IMR-90 (cell line): ENCODE measurements at regions not wholly inside any gene's neighbourhood (a gene's known extent, or its start where the extent isn't known, plus 50 kb on each side); places are given as distances from the start of the nearest gene placed in this dataset.
A peak's percentile ranks its signal among the peaks of the same experiment; 100 is the strongest.

ENCODE experiments used
- ATAC-seq: fragments of 200-7000 bp; cut with Tn5 transposase; 2 replicates; pipeline ENCODE4 v1.9.1; 2020; ENCODE audit warnings: low read depth, mild to moderate bottlenecking, moderate library complexity
- BruUV-seq: library from RNA; stranded (reverse); fragments of 400-500 nt; replicated peaks from 2 replicates; lab custom pipeline; 2021; lab: Mats Ljungman, UMichigan
- CTCF ChIA-PET: fragments of 300-600 bp; formaldehyde crosslinking; extraction: SDS; loops from one replicate; lab custom pipeline; 2021; ENCODE audit warnings: antibody characterized with exemption; lab: Yijun Ruan, JAX
- POLR2A ChIA-PET: fragments of 300-600 bp; sonication (Branson Sonifier 250); formaldehyde crosslinking; loops from one replicate; lab custom pipeline; 2022; ENCODE audit warnings: antibody characterized with exemption; ENCODE audit not compliant: unreplicated experiment; lab: Charles Lee
- DNase-seq: peaks from one replicate; pipeline ENCODE4 v3.0.0; 2013
- H2AFZ ChIP-seq: replicated peaks from 2 replicates; pipeline ENCODE3; 2013; ENCODE audit warnings: low read length, mild to moderate bottlenecking; ENCODE audit not compliant: poor library complexity
- H2AK5ac ChIP-seq: 2 replicates; pipeline ENCODE4 v1.6.1; 2013; ENCODE audit warnings: low read depth, low read length, inconsistent platforms
- H2AK9ac ChIP-seq: replicated peaks from 2 replicates; pipeline ENCODE3; 2013; ENCODE audit warnings: mild to moderate bottlenecking, low read depth, low read length, moderate library complexity; ENCODE audit not compliant: poor library complexity
- H2BK120ac ChIP-seq: 2 replicates; pipeline ENCODE4 v1.6.1; 2013; ENCODE audit warnings: low read depth, low read length, inconsistent platforms
- H2BK15ac ChIP-seq: 3 replicates; pipeline ENCODE4 v1.6.1; 2013; ENCODE audit warnings: low read depth, low read length, inconsistent platforms
- H2BK20ac ChIP-seq: 2 replicates; pipeline ENCODE4 v1.6.1; 2013; ENCODE audit warnings: low read depth, mild to moderate bottlenecking, inconsistent platforms, low read length, moderate library complexity
- H2BK5ac ChIP-seq: 2 replicates; pipeline ENCODE4 v1.6.1; 2013; ENCODE audit warnings: mild to moderate bottlenecking, low read depth, low read length, inconsistent platforms; ENCODE audit not compliant: poor library complexity, severe bottlenecking
- H3K14ac ChIP-seq: replicated peaks from 2 replicates; pipeline ENCODE4 v1.6.1; 2013; ENCODE audit warnings: low read depth, low read length, inconsistent platforms
- H3K18ac ChIP-seq: 2 replicates; pipeline ENCODE4 v1.6.1; 2013; ENCODE audit warnings: low read depth, low read length, control low read depth
- H3K23ac ChIP-seq: 2 replicates; pipeline ENCODE4 v1.6.1; 2013; ENCODE audit warnings: low read depth, low read length, inconsistent platforms
- H3K27ac ChIP-seq: 2 replicates; pipeline ENCODE4 v1.5.1; 2013; ENCODE audit warnings: mild to moderate bottlenecking, control low read depth, low read length; ENCODE audit not compliant: insufficient read depth
- H3K27me3 ChIP-seq: 2 replicates; pipeline ENCODE4 v1.6.1; 2013; ENCODE audit warnings: low read length; ENCODE audit not compliant: control insufficient read depth, insufficient read depth
- H3K36me3 ChIP-seq: 2 replicates; pipeline ENCODE4 v1.6.1; 2013; ENCODE audit warnings: low read length, mixed read lengths; ENCODE audit not compliant: control insufficient read depth, insufficient read depth
- H3K4ac ChIP-seq: 2 replicates; pipeline ENCODE4 v1.6.1; 2013; ENCODE audit warnings: low read depth, low read length, inconsistent platforms
- H3K4me1 ChIP-seq: 2 replicates; pipeline ENCODE4 v1.6.1; 2013; ENCODE audit warnings: low read length, mixed read lengths; ENCODE audit not compliant: control insufficient read depth, insufficient read depth
- H3K4me2 ChIP-seq: 2 replicates; pipeline ENCODE4 v1.6.1; 2013; ENCODE audit warnings: low read depth, mild to moderate bottlenecking, control low read depth, low read length, moderate library complexity
- H3K4me3 ChIP-seq: 2 replicates; pipeline ENCODE4 v1.5.1; 2013; ENCODE audit warnings: low read depth, mild to moderate bottlenecking, control low read depth, low read length, moderate library complexity; ENCODE audit not compliant: insufficient read depth
- H3K56ac ChIP-seq: 2 replicates; pipeline ENCODE4 v1.6.1; 2013; ENCODE audit warnings: low read length, inconsistent platforms; ENCODE audit not compliant: insufficient read depth; ENCODE audit errors: extremely low read depth
- H3K79me1 ChIP-seq, 2 experiments: 2 replicates each; pipeline ENCODE4 v1.6.1; 2013; ENCODE audit warnings: low read length in 2 of 2, inconsistent platforms in 1 of 2, low read depth in 1 of 2
- H3K9ac ChIP-seq: 2 replicates; pipeline ENCODE4 v1.6.1; 2013; ENCODE audit warnings: low read depth, low read length, control low read depth
- H3K9me1 ChIP-seq: 2 replicates; pipeline ENCODE4 v1.6.1; 2013; ENCODE audit warnings: low read length, inconsistent platforms; ENCODE audit not compliant: insufficient read depth
- H3K9me3 ChIP-seq: 2 replicates; pipeline ENCODE4 v1.6.1; 2013; ENCODE audit warnings: low read length; ENCODE audit not compliant: control insufficient read depth, insufficient read depth
- H4K20me1 ChIP-seq: 2 replicates; pipeline ENCODE4 v1.6.1; 2013; ENCODE audit warnings: low read length, inconsistent platforms; ENCODE audit not compliant: insufficient read depth
- H4K5ac ChIP-seq: 2 replicates; pipeline ENCODE4 v1.6.1; 2013; ENCODE audit warnings: mild to moderate bottlenecking, low read depth, low read length, control low read depth
- H4K8ac ChIP-seq, 2 experiments: 2 replicates each; pipeline ENCODE4 v1.6.1; 2013; ENCODE audit warnings: low read depth in 2 of 2, low read length in 2 of 2, control low read depth in 1 of 2, inconsistent platforms in 1 of 2
- H4K91ac ChIP-seq: 2 replicates; pipeline ENCODE4 v1.6.1; 2013; ENCODE audit warnings: low read depth, low read length, inconsistent platforms; ENCODE audit not compliant: insufficient read depth
- BHLHE40 ChIP-seq: fragments of 150-350 bp; IDR thresholded peaks from 2 replicates; pipeline ENCODE4 v1.6.1; 2016; ENCODE audit warnings: mild to moderate bottlenecking, low read depth, low read length
- CEBPB ChIP-seq: IDR thresholded peaks from 2 replicates; pipeline ENCODE4 v1.6.1; 2012; ENCODE audit warnings: low read depth, low read length, improper control_type of control experiment
- FOS ChIP-seq: fragments of 150-350 bp; IDR thresholded peaks from 2 replicates; pipeline ENCODE4 v1.6.1; 2016; ENCODE audit warnings: low read depth, low read length
- MAFK ChIP-seq: IDR thresholded peaks from 2 replicates; pipeline ENCODE4 v1.6.1; 2012; ENCODE audit warnings: low read depth, low read length, improper control_type of control experiment
- MAZ ChIP-seq: IDR thresholded peaks from 2 replicates; pipeline ENCODE4 v1.6.1; 2012; ENCODE audit warnings: low read depth, mild to moderate bottlenecking, low read length, improper control_type of control experiment, moderate library complexity, borderline replicate concordance
- MXI1 ChIP-seq: IDR thresholded peaks from 2 replicates; pipeline ENCODE4 v1.6.1; 2012; ENCODE audit warnings: low read depth, mild to moderate bottlenecking, low read length, moderate library complexity, borderline replicate concordance
- NFE2L2 ChIP-seq: fragments of 150-350 bp; IDR thresholded peaks from 2 replicates; pipeline ENCODE4 v1.6.1; 2016; ENCODE audit warnings: low read depth, mild to moderate bottlenecking, low read length
- RAD21 ChIP-seq: IDR thresholded peaks from 2 replicates; pipeline ENCODE4 v1.6.1; 2012; ENCODE audit warnings: low read length, improper control_type of control experiment
- RCOR1 ChIP-seq: IDR thresholded peaks from 2 replicates; pipeline ENCODE4 v1.6.1; 2012; ENCODE audit warnings: mild to moderate bottlenecking, low read length, improper control_type of control experiment; ENCODE audit not compliant: insufficient replicate concordance
- RFX5 ChIP-seq: IDR thresholded peaks from 2 replicates; pipeline ENCODE4 v1.8.0; 2012; ENCODE audit warnings: low read depth, mild to moderate bottlenecking, low read length, moderate library complexity
- SMC3 ChIP-seq: fragments of 150-350 bp; IDR thresholded peaks from 2 replicates; pipeline ENCODE4 v1.6.1; 2016; ENCODE audit warnings: low read depth, mild to moderate bottlenecking, antibody characterized with exemption, low read length, moderate library complexity
- WGBS, 2 experiments: methylation state at CpG; one replicate each; pipeline versions ENCODE4 v1.1.5 to v1.1.7; 2013; ENCODE audit warnings: missing lambda C conversion rate in 2 of 2; ENCODE audit not compliant: insufficient read length in 1 of 2; ENCODE audit errors: extremely low coverage in 2 of 2; 5-methylcytosine and 5-hydroxymethylcytosine counted together
- dilution Hi-C: fragments of 300-500 bp; cut with HindIII; formaldehyde crosslinking; loops from one replicate; pipeline ENCODE4 v1.14.3; 2018; ENCODE audit warnings: low sequenced_read_pairs; ENCODE audit not compliant: unreplicated experiment
- in situ Hi-C: fragments of 300-500 bp; cut with MboI; formaldehyde crosslinking; loops from 3 replicates; pipeline ENCODE4 v1.14.3; 2019; ENCODE audit warnings: low sequenced_read_pairs, inconsistent platforms, mixed read lengths
- intact Hi-C: fragments of 100-400 bp; cut with micrococcal nuclease; formaldehyde crosslinking; loops from 2 replicates; pipeline ENCODE4 v1.10.0; 2022
- TF ChIP-seq, protein P1 (sequence below): fragments of 150-350 bp; IDR thresholded peaks from 2 replicates; pipeline ENCODE4 v1.6.1; 2016; ENCODE audit warnings: low read depth, mild to moderate bottlenecking, low read length, moderate library complexity, borderline replicate concordance
- TF ChIP-seq, protein P2 (sequence below): fragments of 150-350 bp; IDR thresholded peaks from 2 replicates; pipeline ENCODE4 v1.6.1; 2017; ENCODE audit warnings: mild to moderate bottlenecking, antibody characterized with exemption, low read length, low read depth
- TF ChIP-seq, protein P3 (sequence below): conservative IDR thresholded peaks from 2 replicates; pipeline ENCODE4 v1.5.1; 2012; ENCODE audit warnings: mild to moderate bottlenecking, low read depth, low read length, improper control_type of control experiment

DNA sequence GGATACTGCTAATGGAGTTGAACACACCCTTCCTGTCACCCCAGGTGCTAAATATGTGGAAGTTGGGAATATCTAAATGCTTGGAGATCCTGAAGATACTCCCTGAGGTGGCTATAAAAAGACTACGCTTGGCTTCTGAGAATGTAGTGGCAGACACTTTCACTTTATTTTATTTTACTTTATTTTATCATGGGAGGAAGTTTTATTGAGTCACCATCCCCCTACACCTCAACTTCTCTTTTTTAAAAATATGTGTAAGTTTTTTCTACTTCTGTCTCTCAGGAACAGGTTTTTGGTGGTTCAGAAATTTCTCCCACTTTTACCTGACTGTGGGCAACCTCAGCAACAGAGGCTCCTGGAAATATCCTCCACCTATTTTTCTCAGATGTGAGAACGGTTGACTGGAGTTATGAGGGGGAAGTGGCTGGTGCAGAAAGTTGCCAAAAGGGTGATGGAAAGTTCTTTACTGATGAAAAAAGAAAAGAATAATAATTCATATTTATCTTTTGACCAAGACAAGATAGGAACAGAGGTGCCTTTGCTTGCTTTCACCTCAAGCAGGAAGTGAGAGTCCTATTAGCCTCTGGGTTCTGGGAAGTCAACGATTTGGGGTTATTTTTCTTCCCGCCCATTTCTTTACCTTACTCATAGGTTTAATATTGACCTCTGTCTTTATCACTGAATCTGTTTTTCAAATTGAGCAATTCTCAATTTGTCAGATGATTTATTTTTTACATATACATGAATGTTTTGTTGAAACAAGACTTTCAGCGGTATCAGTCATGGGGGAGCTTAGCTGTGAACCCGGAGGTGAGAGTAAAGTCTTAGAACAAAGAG lies 103.6 kb downstream of the AHR start:
- H2AFZ ChIP-seq: no peak overlapping the region
- no peak for DNase-seq
- no peak overlapping the region for H3K9ac ChIP-seq
- H3K27ac ChIP-seq: no peak overlapping the region
- no peak overlapping the region for H3K4me2 ChIP-seq
- no peak overlapping the region for H4K91ac ChIP-seq
- H2BK5ac ChIP-seq: no peak overlapping the region
- CTCF ChIA-PET: no interaction called here
- no peak overlapping the region for H2AK9ac ChIP-seq
- H2BK15ac ChIP-seq: 0 out of 3 replicates have a peak overlapping the region, but pooled peaks have one; percentile 64
- no peak overlapping the region for H3K18ac ChIP-seq
- no peak overlapping the region for H4K8ac ChIP-seq
- no peak overlapping the region for H3K4me3 ChIP-seq
- H2BK20ac ChIP-seq: no peak overlapping the region
- in situ Hi-C loops (no loop called here), intact Hi-C loops (no loop called here), dilution Hi-C loops (no loop called here)
- H3K14ac ChIP-seq: no peak overlapping the region
- no peaks in the 10 kb centered on the region for H3K36me3 ChIP-seq
- H2AK5ac ChIP-seq: no peak overlapping the region
- no peaks in the 10 kb centered on the region for H3K9me3 ChIP-seq
- ATAC-seq: no peak
- H3K27me3 ChIP-seq: no peaks in the 10 kb centered on the region
- no peak overlapping the region for H2BK120ac ChIP-seq
- WGBS, 2 experiments: no CpG with 5 or more reads among the region's 6 CpGs
- no peaks in the 10 kb centered on the region for H4K20me1 ChIP-seq
- peaks cover 10% of the 10 kb centered on the region for H3K4me1 ChIP-seq
- H3K9me1 ChIP-seq: no peaks in the 10 kb centered on the region
- POLR2A ChIA-PET: no interaction called here
- no peak for TF ChIP-seq MXI1
- TF ChIP-seq, protein P1, sequence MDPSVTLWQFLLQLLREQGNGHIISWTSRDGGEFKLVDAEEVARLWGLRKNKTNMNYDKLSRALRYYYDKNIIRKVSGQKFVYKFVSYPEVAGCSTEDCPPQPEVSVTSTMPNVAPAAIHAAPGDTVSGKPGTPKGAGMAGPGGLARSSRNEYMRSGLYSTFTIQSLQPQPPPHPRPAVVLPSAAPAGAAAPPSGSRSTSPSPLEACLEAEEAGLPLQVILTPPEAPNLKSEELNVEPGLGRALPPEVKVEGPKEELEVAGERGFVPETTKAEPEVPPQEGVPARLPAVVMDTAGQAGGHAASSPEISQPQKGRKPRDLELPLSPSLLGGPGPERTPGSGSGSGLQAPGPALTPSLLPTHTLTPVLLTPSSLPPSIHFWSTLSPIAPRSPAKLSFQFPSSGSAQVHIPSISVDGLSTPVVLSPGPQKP: no peak
- no peak for TF ChIP-seq RFX5
- TF ChIP-seq SMC3: no peak
- no peak for TF ChIP-seq MAZ
- TF ChIP-seq, protein P2, sequence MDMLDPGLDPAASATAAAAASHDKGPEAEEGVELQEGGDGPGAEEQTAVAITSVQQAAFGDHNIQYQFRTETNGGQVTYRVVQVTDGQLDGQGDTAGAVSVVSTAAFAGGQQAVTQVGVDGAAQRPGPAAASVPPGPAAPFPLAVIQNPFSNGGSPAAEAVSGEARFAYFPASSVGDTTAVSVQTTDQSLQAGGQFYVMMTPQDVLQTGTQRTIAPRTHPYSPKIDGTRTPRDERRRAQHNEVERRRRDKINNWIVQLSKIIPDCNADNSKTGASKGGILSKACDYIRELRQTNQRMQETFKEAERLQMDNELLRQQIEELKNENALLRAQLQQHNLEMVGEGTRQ: no peak
- TF ChIP-seq CEBPB: no peak
- TF ChIP-seq BHLHE40: no peak
- TF ChIP-seq RCOR1: no peak
- TF ChIP-seq, protein P3, sequence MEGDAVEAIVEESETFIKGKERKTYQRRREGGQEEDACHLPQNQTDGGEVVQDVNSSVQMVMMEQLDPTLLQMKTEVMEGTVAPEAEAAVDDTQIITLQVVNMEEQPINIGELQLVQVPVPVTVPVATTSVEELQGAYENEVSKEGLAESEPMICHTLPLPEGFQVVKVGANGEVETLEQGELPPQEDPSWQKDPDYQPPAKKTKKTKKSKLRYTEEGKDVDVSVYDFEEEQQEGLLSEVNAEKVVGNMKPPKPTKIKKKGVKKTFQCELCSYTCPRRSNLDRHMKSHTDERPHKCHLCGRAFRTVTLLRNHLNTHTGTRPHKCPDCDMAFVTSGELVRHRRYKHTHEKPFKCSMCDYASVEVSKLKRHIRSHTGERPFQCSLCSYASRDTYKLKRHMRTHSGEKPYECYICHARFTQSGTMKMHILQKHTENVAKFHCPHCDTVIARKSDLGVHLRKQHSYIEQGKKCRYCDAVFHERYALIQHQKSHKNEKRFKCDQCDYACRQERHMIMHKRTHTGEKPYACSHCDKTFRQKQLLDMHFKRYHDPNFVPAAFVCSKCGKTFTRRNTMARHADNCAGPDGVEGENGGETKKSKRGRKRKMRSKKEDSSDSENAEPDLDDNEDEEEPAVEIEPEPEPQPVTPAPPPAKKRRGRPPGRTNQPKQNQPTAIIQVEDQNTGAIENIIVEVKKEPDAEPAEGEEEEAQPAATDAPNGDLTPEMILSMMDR: no peak
- no peak for TF ChIP-seq FOS
- no peak for TF ChIP-seq MAFK
- TF ChIP-seq NFE2L2: no peak
- TF ChIP-seq RAD21: no peak
- no peak overlapping the region for H3K23ac ChIP-seq
- BruUV-seq: no TSS peak
- no peaks in the 10 kb centered on the region for H3K79me1 ChIP-seq
- H3K4ac ChIP-seq: no peak overlapping the region
- H4K5ac ChIP-seq: no peak overlapping the region
- no peak overlapping the region for H3K56ac ChIP-seq
